Adrenal gland (tissue), 5 donors: ENCODE measurements at regions not wholly inside any gene's neighbourhood (a gene's known extent, or its start where the extent isn't known, plus 50 kb on each side); places are given as distances from the start of the nearest gene placed in this dataset.

Source experiments
- CTCF ChIP-seq, 6 experiments: fragments of 450-650 bp in 4 of 6; fragments of 200-600 bp in 2 of 6; sonication (generic) in 1 of 6; IDR thresholded peaks; 1 replicate in 5 of 6; 2 replicates in 1 of 6; pipeline versions ENCODE4 v1.5.1 to v1.8.0; 2016 to 2021; ENCODE audit warnings: antibody characterized with exemption in 6 of 6, mild to moderate bottlenecking in 2 of 6, moderate library complexity in 1 of 6
- POLR2A ChIP-seq, 2 donors: fragments of 450-650 bp; IDR thresholded peaks; one replicate each; pipeline ENCODE4 v1.6.1; 2017; ENCODE audit warnings: antibody characterized with exemption in 2 of 2, mild to moderate bottlenecking in 2 of 2, moderate library complexity in 1 of 2
- donor health status: DM: no; HTN: no; CAD: no.

GRCh38 chr18:67715567-67715966, 199.0 kb upstream of the DSEL start:
- TF ChIP-seq POLR2A (IDR thresholded peaks at IDR 0.05) (no peak), CTCF (IDR thresholded peaks at IDR 0.05) (no peak)
